GM21619 (cell line): ENCODE measurements at regions not wholly inside any gene's neighbourhood (a gene's known extent, or its start where the extent isn't known, plus 50 kb on each side); places are given as distances from the start of the nearest gene placed in this dataset.

Source experiments
- ATAC-seq: cut with Tn5 transposase; IDR thresholded peaks from one replicate; pipeline ENCODE4 v1.9.1; 2021; ENCODE audit not compliant: unreplicated experiment

DNA sequence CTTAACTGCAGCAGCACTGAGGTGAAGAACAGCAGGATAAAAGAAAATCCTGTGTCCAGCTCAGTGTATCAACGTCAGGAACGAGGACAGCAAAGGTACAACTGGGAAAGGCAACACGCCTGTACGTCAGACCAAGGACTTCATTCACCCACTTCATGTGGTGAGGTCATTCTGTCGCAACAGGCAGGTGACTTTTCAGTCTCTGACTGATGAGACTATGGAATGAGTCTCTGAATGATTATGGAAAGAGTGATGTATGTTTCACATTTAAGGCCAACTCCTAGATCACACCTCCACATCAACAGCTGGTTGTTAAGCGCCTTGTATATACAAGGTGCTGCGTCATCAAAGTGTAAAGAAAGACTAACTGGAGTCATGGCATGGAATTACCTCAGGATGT is 297.6 kb upstream of the SP8 start:
- ATAC-seq: no peak

DNA sequence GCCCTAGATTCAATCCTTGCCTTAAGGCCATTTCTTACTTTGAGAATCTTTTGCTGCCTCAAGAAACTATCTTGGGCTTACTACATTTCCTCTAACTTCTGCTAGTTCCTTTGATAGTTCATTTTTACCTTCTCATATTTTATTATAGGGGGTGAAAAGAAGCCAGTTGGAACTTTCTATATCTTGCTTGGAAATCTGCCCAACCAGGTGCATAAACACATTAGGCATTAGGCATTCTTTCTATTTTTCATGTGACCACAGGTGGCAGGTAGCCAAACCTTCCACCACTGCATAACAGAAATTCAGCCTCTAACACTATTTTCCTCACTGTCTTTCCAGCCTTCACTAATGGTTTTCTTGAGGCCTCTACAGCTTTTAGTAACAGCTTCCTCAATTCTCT is 300.0 kb upstream of the SP8 start:
- no peak for ATAC-seq

DNA sequence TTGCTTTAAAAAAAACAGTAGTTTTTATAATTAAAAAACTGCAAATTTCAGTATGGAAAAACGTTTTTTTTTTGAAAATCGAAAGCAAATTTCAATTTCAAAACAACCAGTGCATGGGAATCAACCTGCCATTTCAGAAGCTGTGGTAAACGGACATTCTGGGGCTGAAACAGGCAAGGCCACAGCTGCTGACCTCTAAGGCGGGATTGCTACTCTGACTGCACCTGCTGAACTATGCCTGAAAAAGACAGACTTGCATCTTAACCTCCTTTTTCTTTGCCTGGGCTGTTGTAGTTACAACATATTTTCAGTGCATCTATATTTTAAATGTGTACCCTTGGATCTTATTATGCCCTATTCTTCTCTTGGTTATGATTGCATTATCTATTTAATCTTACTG is 303.0 kb upstream of the SP8 start:
- ATAC-seq: no peak

DNA sequence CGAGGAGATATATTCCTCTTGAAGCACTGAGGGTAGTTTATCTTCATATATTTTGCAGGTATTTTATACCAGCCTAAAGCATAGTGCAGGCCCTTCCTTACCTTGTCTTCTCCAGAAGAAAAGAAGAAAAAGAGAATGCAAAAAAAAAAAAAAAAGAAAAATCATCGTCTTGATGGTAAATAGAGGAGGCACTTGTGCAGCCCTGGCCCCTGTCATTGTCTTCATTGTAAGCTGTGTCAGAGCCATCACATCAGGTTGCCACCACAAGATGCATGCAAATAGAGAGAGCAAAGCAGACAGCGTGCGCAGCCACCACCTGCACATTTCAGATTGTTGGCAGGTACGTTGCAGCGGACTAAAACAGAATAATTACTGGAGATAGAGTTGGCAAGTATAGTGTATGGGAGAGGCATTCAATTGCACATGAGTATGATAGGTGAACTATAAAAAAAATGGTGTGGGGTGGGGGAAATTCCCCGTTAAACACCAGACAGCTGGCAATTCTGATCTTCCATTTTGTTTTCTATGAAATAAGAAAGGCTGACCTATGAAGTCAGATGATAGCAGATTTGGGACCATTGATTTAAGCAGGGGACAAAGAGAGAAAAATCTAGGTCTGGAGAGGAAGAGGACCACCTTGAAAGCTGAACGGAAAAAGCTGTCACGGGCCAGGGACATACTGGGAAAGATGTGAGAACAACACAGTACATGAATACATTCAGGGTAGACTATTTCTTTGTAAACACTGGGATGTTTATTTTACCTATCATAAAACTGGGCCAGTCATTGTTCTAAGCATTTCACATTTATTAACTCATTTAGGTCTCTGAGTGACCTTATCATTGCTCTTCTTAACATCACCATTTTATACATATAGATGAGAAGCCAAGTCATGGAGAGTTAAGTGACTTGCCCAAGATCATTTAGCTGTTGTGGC is 306.3 kb upstream of the SP8 start:
- ATAC-seq: no peak

DNA sequence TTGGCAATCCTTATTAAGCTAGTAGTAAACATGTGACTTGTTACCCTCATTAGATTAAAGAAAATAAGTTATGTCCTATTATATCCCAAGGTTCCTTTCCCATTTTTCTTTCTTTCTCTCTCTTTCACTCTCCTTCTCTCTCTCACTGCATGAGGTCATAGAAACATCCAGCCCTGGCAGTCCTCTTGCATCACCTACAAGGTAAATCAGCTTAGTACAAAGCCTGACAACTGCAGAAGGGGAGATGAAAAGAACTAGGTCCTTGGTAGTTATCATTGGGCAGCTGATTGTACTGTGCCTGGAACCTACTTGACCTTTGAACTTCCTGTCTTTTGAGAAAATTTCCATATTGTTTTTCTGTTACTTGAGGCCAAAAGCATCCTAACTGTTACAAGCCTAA is 307.9 kb upstream of the SP8 start:
- no peak for ATAC-seq

DNA sequence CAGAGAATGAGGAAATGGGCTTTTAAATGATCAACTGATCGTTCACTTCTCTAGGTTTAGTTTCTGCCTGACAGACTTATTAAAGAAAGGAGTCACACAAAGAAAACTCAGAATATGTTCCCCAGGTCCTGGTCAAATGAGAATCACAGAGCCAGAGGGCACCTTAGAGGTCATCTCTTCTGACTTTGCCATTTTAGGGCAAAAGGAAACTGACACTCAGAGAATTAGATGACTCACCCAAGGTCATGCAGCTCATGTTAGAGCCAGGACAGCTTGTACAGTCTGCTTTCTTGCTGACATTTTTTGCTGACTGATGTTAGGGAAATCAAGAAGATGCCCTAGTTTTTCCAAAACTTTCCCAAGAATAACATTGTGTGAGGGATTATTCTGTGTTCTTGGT is 312.7 kb upstream of the SP8 start:
- no peak for ATAC-seq

DNA sequence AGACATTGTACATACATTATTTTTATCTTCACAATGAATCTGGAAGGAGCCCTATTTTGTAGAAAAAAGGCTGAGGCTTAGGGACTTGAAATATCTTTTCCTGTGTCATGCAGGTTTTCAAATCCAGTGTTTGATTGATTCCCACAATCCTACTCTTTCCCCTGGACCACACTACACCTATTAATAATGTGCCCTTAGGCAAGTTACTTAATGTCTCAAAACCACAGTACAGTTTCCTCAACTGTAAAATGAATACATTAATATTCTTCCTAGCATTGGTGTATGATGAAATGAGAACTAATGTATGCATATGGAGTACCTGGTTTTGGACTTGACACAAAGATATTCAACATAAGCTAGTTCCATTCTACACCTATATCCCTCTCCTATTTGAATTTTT is 313.3 kb upstream of the SP8 start:
- no peak for ATAC-seq

DNA sequence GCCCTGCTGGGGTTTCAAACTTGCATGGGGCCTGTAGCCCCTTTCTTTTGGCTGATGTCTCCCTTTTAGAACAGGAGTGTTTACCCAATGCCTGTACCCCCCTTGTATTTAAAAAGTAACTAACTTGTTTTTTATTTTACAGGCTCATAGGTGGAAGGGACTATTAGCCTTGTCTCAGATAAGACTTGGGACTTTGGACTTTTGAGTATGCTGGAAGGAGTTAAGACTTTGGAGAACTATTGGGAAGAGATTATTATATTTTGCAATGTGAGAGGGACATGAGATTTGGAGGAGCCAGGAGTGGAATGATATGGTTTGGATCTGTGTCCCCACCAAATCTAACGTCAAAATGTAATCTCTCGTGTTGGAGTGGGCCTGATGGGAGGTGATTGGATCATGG is 314.9 kb upstream of the SP8 start:
- no peak for ATAC-seq

DNA sequence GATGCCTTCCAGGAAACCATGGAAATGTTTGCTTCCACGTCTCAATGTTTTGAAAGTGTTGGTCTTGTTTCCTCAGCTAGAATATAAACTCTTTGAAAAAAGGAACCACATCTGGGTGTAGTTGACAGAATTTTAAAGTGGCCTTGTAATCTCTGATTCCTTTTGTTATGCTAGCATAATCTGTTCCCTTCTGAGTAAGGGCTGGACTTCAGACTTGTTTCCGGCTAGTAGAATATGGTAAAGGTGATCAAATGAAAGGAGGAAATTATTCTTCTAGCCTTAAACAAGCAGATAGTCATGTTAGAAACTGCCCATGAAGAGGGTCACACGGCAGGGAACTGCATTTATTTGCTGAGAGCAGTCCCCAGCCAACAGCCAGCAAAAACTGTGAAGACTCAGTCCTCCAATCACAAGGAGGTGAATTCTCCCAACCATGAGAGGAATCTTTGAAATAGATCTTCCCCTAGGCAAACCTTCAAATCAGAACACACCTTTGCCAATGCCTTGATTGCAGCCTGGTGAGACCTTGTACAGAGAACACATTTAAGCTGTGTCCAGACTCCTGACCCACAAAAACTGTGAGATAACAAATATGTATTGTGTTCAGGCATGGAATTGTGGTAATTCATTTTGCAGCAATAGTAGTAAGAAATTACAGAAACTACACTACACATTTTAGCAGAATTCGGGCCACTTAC is 316.9 kb upstream of the SP8 start:
- no peak for ATAC-seq

DNA sequence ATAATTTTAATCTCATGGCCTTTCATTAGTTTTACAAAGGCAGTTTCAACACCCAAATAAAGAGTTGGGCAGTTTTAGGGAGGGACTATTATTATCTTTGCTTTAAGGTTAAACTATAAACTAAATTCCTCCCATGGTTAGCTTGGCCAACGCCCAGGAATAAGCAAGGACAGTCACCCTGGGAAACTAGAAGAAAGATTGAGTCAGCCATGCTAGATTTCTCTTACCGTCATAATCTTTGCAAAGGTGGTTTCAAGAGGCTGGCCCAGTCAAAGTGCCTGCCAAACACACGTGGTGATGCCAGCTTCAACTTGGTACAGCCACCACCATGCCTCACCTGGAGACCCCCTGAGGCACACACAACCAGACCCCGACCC is 317.4 kb upstream of the SP8 start:
- no peak for ATAC-seq

DNA sequence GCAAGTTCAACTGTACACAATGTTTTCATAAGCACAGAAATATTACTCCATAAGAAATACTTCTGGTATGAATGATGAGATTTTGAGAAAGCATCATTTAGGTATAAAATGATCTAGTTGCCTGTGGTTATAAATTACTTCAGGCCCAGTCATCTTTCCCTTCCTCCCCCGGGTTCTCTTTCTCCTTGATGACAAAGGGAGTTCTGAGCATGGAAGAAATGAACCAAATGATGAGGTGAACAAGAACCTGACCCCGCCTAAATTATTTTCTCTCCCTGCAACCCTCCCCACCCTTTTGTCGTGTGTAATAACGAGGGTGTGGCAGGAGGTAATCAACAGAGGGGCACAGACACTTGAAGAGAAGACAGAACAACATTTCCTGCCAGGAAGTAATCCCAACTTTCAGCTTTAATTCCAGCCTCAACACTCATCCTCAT is 319.6 kb upstream of the SP8 start:
- ATAC-seq: no peak

DNA sequence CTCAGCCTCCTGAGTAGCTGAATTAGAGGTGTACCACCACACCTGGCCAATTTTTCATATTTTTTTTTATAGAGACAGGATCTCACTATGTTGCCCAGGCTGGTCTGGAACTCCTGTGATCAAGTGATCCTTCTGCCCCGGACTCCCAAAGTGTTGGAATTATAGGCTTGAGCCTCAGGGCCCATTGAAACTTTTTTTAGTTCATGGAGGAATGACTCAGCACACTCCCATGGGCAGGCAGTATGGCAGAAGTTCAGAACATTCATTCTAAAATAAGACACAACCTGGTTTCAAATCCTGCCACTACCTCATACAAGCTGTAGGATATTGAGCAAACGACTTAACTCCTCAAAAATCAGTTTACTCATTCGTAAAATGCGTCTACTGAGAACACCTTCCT is 320.4 kb upstream of the SP8 start:
- ATAC-seq: no peak

DNA sequence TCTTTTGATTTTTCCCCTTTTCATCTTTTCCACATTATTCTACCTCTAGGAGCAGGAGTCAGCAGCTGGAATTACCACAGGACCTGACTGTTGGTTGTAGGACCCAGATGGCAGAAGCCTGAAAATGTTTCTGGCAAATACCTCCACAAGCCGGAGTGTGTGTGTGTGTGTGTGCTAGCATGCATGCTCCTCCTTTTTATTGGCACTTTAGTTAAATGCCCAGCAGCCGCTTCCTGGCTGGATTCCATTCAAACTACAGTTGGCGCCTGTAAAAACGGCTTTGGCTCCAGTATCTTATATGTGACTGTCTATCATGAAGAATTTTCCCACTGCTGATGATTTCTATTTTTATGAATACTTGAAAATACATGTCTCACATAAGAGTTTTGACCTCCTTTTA is 319.7 kb upstream of the SP4 start:
- ATAC-seq: no peak

DNA sequence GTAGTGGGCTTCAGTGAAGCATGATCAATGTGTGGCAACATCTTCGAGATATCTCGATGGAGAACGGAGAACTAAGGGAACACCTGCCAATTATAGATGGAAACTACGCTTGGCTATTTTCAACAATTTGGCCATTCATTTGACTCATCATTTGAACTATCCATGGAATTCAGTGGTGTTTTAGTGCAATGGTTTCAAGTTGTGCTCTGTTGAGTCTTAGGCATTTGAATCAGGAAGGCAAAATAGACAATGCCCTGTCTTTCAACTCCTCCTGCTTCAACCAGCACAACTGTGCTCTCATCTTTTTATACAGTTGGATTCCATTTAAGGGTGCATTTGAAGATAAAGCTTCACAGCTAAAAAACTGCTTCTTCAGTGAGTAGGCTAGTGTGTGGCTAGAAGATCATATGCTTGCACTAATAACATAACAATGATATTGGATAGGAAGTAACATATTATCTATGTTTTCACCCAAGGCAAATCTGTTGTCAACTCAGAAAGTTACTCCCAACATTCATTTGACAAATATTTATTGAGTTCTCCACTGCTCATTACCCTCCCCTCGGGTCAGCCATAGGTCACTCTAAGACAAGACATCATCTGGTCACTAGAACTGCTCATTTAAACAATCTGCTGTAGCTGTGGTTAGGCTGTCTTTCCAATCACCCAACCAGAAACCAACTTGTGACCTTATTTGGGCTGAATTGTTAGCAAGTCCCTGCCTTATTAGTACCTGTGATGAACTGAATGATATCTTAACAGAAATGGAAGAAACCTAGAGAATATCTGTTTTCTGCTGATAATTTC is 314.1 kb upstream of the SP4 start:
- no peak for ATAC-seq

DNA sequence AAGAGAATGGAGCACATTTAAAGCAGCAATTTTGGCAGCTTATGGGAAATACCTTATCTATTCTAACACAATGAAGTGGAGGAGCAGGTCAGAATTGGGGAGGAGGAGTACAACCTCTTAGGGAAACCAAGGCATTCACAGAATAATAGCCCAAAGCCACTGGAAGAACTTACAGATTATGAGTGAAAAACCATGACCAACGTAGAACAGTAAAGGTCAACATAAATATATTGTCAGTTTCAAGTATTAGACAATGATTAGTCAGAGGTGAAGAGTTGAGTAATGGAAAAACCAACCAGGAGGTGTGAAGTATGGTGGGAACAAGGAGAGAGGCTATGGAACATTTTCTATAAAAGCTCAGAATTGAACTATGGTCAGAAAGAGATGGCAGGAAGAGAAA is 304.3 kb upstream of the SP4 start:
- no peak for ATAC-seq

DNA sequence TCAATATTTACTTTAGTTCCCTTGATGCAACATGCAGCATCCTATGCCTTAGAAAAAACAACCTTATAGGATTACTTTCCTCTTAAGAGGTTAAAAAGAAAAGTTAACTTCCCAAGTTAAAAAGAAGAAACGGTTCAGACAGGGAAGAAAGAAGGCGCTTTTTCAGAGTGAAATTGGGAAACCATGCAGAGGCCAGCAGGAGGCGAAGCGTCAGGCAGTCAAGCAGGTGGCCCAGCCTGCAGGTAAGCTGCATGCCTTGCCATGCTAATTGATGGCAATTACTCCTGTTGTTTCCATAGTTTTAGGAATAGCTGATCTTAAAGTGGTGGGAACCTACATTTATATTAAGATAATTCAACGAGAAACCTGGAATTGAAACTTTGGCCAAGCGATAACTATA is 302.6 kb upstream of the SP4 start:
- no peak for ATAC-seq

DNA sequence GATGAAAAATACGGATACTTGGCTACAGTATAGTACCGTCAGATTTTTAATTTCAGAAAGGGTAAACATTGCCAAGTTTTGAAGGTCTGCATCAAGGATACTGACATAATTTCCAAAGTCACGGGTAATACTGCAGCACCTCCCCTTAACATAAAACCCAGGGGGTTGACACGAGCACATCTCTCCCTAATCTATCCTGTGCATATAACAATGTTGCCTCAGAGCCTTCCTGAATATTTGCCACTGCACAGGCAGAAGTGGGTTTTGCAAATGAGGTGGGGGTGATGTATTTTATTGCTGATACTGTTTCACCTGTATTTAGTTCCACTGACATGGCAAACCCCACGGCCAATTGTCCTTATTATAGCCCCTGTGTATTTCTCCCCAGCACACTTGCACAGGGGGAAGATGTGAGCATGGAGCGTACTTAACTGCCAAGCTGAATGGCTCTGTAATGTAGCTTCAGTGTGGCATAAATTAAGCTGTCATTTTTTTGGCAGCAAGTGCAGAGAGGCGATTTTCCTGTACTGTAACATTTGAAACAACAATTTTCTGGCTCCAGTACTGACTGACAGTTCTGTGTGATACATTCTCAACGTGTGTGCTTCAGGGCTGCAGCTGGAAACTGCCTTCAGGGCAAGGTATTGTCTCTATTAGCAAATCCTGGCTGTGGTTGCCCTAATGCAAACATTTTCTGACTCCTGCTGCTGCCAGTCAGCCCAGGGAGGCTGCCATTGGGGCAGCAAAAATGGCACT is 299.6 kb upstream of the SP4 start:
- no peak for ATAC-seq

DNA sequence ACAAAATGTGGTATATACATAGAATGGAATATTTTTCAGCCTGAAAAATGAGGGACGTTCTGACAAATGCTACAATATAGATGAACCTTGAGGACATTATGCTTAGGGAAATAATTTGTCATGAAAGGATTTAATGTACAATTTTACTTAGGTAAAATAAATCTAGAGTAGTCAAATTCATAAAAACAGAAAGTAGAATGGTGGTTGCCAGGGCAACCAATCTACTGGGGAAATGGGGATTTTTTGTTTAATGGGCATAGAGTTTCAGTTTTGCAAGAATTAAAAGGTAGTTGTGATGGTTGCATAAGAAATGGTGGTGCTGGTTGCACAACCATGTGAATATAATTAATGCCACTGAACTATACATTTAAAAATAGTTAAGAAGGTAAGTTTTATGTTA is 296.0 kb upstream of the SP4 start:
- no peak for ATAC-seq

DNA sequence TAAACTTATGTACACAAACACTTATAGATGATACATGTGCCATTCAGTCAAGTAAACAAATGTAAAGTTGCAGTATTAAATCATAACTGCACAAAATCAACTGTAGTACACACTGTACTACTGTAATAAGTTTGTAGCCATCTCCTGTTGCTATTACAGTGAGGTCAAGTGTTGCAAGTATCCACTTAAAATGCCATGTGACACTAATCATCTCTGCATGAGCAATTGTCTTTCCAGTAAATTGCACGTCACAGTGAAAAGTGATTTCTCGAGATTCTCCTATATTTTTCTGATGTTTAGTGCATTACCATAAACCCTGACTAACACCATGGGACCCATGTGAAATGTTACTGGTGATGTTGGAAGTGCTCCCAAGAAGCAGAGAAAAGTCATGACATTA is 293.3 kb upstream of the SP4 start:
- no peak for ATAC-seq

DNA sequence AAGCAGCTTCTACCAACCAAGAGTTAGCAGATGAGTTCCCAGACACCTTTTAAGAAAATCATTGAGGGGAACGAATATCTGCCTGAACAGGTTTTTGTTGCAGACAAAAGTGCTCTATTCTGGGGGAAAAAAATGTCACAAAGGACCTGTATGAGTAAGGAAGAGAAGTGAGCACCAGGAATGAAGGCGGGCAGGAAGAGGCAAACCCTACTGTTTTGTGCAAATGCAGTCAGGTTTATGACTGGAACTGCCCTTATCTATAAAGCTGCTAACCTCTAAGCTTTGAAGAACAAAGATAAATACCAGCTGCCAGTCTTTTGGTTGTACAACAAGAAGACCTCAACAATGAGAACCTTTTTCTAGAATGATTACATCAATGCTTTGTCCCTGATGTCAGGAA is 292.4 kb upstream of the SP4 start:
- ATAC-seq: no peak

DNA sequence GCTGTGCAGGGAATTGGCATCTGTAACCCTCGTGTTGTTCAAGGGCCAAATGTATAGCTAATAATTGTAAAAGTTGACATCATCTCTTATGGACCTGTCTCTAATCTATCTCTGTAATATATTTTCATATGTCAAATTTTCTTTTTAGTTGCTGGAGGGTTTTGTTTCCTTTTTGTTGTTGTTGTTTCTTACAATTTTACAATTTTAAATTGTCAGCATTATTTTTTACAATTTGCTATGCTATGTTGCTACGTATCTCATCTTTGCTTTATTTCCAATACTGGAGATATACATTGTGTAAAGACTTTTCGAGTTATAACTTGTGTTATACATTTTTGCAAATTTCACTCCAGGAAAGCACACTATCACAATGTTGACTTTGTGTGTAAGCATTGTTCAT is 290.2 kb upstream of the SP4 start:
- no peak for ATAC-seq
